Thymus (tissue), 11 donors: ENCODE measurements at regions not wholly inside any gene's neighbourhood (a gene's known extent, or its start where the extent isn't known, plus 50 kb on each side); places are given as distances from the start of the nearest gene placed in this dataset.

Experiments
- DNase-seq, 9 donors: peaks; one replicate each; pipeline ENCODE4 v3.0.0-alpha.2; 2013; ENCODE audit warnings: low spot score in 9 of 9, low read depth in 6 of 9, missing footprints in 1 of 9
- H3K27ac ChIP-seq, 2 donors: one replicate each; pipeline ENCODE4 v1.5.1; 2013; ENCODE audit warnings: control low read depth in 1 of 2, low read depth in 1 of 2, low read length in 1 of 2, mild to moderate bottlenecking in 1 of 2, moderate library complexity in 1 of 2
- H3K27me3 ChIP-seq, 2 donors: one replicate each; pipeline ENCODE4 v1.5.1; 2013; ENCODE audit warnings: low read length in 1 of 2; ENCODE audit not compliant: control insufficient read depth in 2 of 2, insufficient read depth in 1 of 2
- H3K36me3 ChIP-seq, 2 donors: one replicate each; pipeline ENCODE4 v1.5.1; 2013; ENCODE audit warnings: low read length in 1 of 2, mild to moderate bottlenecking in 1 of 2, moderate library complexity in 1 of 2; ENCODE audit not compliant: control insufficient read depth in 2 of 2, insufficient read depth in 2 of 2
- H3K4me1 ChIP-seq, 2 donors: one replicate each; pipeline ENCODE4 v1.5.1; 2013; ENCODE audit warnings: low read length in 2 of 2; ENCODE audit not compliant: control insufficient read depth in 2 of 2, insufficient read depth in 2 of 2
- H3K4me3 ChIP-seq, 2 donors: one replicate each; pipeline ENCODE4 v1.5.1; 2013; ENCODE audit warnings: low read length in 2 of 2, control low read depth in 1 of 2, mild to moderate bottlenecking in 1 of 2
- H3K9me3 ChIP-seq, 2 donors: one replicate each; pipeline ENCODE4 v1.5.1; 2013; ENCODE audit warnings: low read length in 1 of 2, mild to moderate bottlenecking in 1 of 2; ENCODE audit not compliant: control insufficient read depth in 2 of 2, insufficient read depth in 1 of 2
- WGBS: extraction: QIAGEN DNeasy Blood & Tissue Kit; methylation state at CpG from one replicate; pipeline ENCODE4 v1.1.7; 2013; 5-methylcytosine and 5-hydroxymethylcytosine counted together
- donor health status: healthy.

- DNase-seq: no peak
- Histone ChIP-seq H3K27me3 (no peaks in the 10 kb centered on the region), H3K9me3 (no peaks in the 10 kb centered on the region), H3K27ac (no peak overlapping the region), H3K4me3 (no peak overlapping the region), H3K4me1 (no peaks in the 10 kb centered on the region), H3K36me3 (no peaks in the 10 kb centered on the region)
- 86% methylated on average over 5 of the region's 5 CpGs for WGBS
Measured at GRCh38 chr2:155630760-155631159, 701.8 kb downstream of the NR4A2 start.

- H3K27ac ChIP-seq: no peak overlapping the region
- 47% methylated on average over 1 of the region's 1 CpG for WGBS
- no peaks in the 10 kb centered on the region for H3K9me3 ChIP-seq
- no peak overlapping the region for H3K4me3 ChIP-seq
- DNase-seq: no peak
- H3K4me1 ChIP-seq: no peaks in the 10 kb centered on the region
- H3K36me3 ChIP-seq: no peaks in the 10 kb centered on the region
- no peaks in the 10 kb centered on the region for H3K27me3 ChIP-seq
Measured at GRCh38 chr2:155622443-155622842, 710.1 kb downstream of the NR4A2 start.

GRCh38 chr2:155600914-155601760, 731.4 kb downstream of the NR4A2 start:
- Histone ChIP-seq H3K4me3 (no peak overlapping the region), H3K27me3 (no peaks in the 10 kb centered on the region), H3K4me1 (no peaks in the 10 kb centered on the region), H3K36me3 (no peaks in the 10 kb centered on the region), H3K27ac (no peak overlapping the region), H3K9me3 (peaks cover 2 to 18% of the 10 kb centered on the region in 2 donors)
- no peak for DNase-seq
- 94% methylated on average over 10 of the region's 10 CpGs for WGBS

GRCh38 chr2:155600296-155600695, 732.2 kb downstream of the NR4A2 start:
- no peak overlapping the region for H3K4me3 ChIP-seq
- H3K9me3 ChIP-seq: peaks cover 2 to 18% of the 10 kb centered on the region in 2 donors
- no peaks in the 10 kb centered on the region for H3K36me3 ChIP-seq
- DNase-seq: no peak
- no peaks in the 10 kb centered on the region for H3K27me3 ChIP-seq
- H3K4me1 ChIP-seq: no peaks in the 10 kb centered on the region
- WGBS: 90% methylated on average over 10 of the region's 10 CpGs
- no peak overlapping the region for H3K27ac ChIP-seq

- Histone ChIP-seq H3K36me3 (no peaks in the 10 kb centered on the region), H3K27ac (no peak overlapping the region)
Measured at GRCh38 chr2:155599834-155600233, 732.7 kb downstream of the NR4A2 start.

GRCh38 chr2:155583674-155584195, 748.8 kb downstream of the NR4A2 start:
- Histone ChIP-seq H3K27me3 (no peaks in the 10 kb centered on the region), H3K4me3 (no peak overlapping the region), H3K27ac (no peak overlapping the region), H3K4me1 (no peaks in the 10 kb centered on the region), H3K36me3 (no peaks in the 10 kb centered on the region), H3K9me3 (peaks cover 0 to 16% of the 10 kb centered on the region in 2 donors)
- DNase-seq: no peak
- 86% methylated on average over 2 of the region's 2 CpGs for WGBS

More at GRCh38 chr2:155599834-155600233, 732.7 kb downstream of the NR4A2 start:
- no peak for DNase-seq
- WGBS: 94% methylated on average over 5 of the region's 5 CpGs
- no peak overlapping the region for H3K4me3 ChIP-seq
- H3K27me3 ChIP-seq: no peaks in the 10 kb centered on the region
- no peaks in the 10 kb centered on the region for H3K4me1 ChIP-seq
- H3K9me3 ChIP-seq: peaks cover 2 to 18% of the 10 kb centered on the region in 2 donors

GRCh38 chr2:155574941-155575340, 757.6 kb downstream of the NR4A2 start:
- Histone ChIP-seq H3K27me3 (no peaks in the 10 kb centered on the region), H3K4me3 (no peak overlapping the region), H3K27ac (no peak overlapping the region), H3K9me3 (no peaks in the 10 kb centered on the region), H3K4me1 (no peaks in the 10 kb centered on the region), H3K36me3 (no peaks in the 10 kb centered on the region)
- 82% methylated on average over 1 of the region's 1 CpG for WGBS
- no peak for DNase-seq

GRCh38 chr2:155547571-155547970, 785.0 kb downstream of the NR4A2 start:
- no peaks in the 10 kb centered on the region for H3K4me1 ChIP-seq
- no peak overlapping the region for H3K4me3 ChIP-seq
- no peaks in the 10 kb centered on the region for H3K36me3 ChIP-seq
- H3K27me3 ChIP-seq: no peaks in the 10 kb centered on the region
- WGBS: 97% methylated on average over 3 of the region's 3 CpGs
- no peak overlapping the region for H3K27ac ChIP-seq
- no peaks in the 10 kb centered on the region for H3K9me3 ChIP-seq
- no peak for DNase-seq

GRCh38 chr2:155546721-155547555, 785.6 kb downstream of the NR4A2 start:
- no peak for DNase-seq
- Histone ChIP-seq H3K4me1 (no peaks in the 10 kb centered on the region), H3K36me3 (no peaks in the 10 kb centered on the region), H3K27me3 (no peaks in the 10 kb centered on the region), H3K4me3 (no peak overlapping the region), H3K27ac (no peak overlapping the region), H3K9me3 (no peaks in the 10 kb centered on the region)
- 96% methylated on average over 11 of the region's 11 CpGs for WGBS
